ENCODE measurements at regions not wholly inside any gene's neighbourhood (a gene's known extent, or its start where the extent isn't known, plus 50 kb on each side); places are given as distances from the start of the nearest gene placed in this dataset.
"Not testable (repeated sequence)": the region's sequence is repeated elsewhere in the genome, so short reads cannot be mapped to it uniquely, and the experiment has no call there.

GRCh38 chr4:78660559-78660958 lies 109.0 kb downstream of the ANXA3 start:
- no peak for DNase-seq

GRCh38 chr4:78661086-78661690 lies 109.6 kb downstream of the ANXA3 start:
- DNase-seq, result no peak

- peak; percentile 26 for DNase-seq
These were observed 110.5 kb downstream of the ANXA3 start for GRCh38 chr4:78661921-78662521.

- no peak for DNase-seq
These were observed 111.1 kb downstream of the ANXA3 start for GRCh38 chr4:78662658-78663057.

GRCh38 chr4:78664296-78664695 lies 111.9 kb upstream of the BMP2K start:
- not testable (repeated sequence) for DNase-seq

- no peak for DNase-seq
These were observed 110.9 kb upstream of the BMP2K start for GRCh38 chr4:78665216-78665770.

- peak; percentile 86 for DNase-seq
These were observed 109.3 kb upstream of the BMP2K start for GRCh38 chr4:78666830-78667258.

- DNase-seq, result no peak
These were observed 108.8 kb upstream of the BMP2K start for GRCh38 chr4:78667325-78667724.

GRCh38 chr4:78667764-78668163 lies 108.4 kb upstream of the BMP2K start:
- DNase-seq, result no peak

- no peak for DNase-seq
These were observed 106.7 kb upstream of the BMP2K start for GRCh38 chr4:78669453-78669852.

- DNase-seq, result no peak
These were observed 104.0 kb upstream of the BMP2K start for GRCh38 chr4:78671903-78672815.

GRCh38 chr4:78673337-78673736 lies 102.8 kb upstream of the BMP2K start:
- no peak for DNase-seq

- no peak for DNase-seq
These were observed 100.8 kb upstream of the BMP2K start for GRCh38 chr4:78675325-78675724.

- DNase-seq, result no peak
These were observed 94.1 kb upstream of the BMP2K start for GRCh38 chr4:78682070-78682469.

GRCh38 chr4:78683352-78683751 lies 92.8 kb upstream of the BMP2K start:
- no peak for DNase-seq

- no peak for DNase-seq
These were observed 91.6 kb upstream of the BMP2K start for GRCh38 chr4:78684325-78685079.

GRCh38 chr4:78687818-78688217 lies 88.3 kb upstream of the BMP2K start:
- DNase-seq, result no peak

- DNase-seq, result no peak
These were observed 87.8 kb upstream of the BMP2K start for GRCh38 chr4:78688366-78688765.

GRCh38 chr4:78689261-78689660 lies 86.9 kb upstream of the BMP2K start:
- no peak for DNase-seq

- no peak for DNase-seq
These were observed 86.3 kb upstream of the BMP2K start for GRCh38 chr4:78689700-78690323.

- DNase-seq, result peak; percentile 26
These were observed 84.8 kb upstream of the BMP2K start for GRCh38 chr4:78691334-78691754.
